ENCODE measurements at regions not wholly inside any gene's neighbourhood (a gene's known extent, or its start where the extent isn't known, plus 50 kb on each side); places are given as distances from the start of the nearest gene placed in this dataset.

DNA sequence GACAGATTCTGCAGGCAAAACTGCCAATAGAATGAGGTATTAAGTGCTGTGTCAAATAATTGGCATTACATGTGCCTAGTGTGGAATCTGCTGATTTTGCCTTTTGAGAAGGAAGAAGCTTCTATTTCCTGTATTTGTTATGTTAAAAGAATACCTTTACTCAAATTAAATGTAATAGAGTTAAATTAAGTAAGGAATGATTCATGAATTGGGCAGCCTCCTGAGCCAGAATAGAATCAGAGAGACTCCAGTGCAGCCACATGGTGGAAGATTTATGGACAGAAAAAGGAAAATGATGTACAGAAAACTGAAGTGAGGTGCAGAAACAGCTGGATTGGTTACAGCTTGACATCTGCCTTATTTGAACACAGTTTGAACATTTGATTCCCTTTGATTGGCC lies 464.4 kb upstream of the SEMA6A start:
- H3K4me1 Mint-ChIP-seq (ENCODE audit: low read depth in 2 of 2), result no peaks in the 10 kb centered on the region
- ATAC-seq (no peak), DNase-seq (ENCODE audit: low spot score) (no peak)
- H3K9me3 Mint-ChIP-seq, result peaks cover 2% of the 10 kb centered on the region
- no peak overlapping the region for H3K4me3 Mint-ChIP-seq
- no peaks in the 10 kb centered on the region for H3K27me3 Mint-ChIP-seq
- no peaks in the 10 kb centered on the region for H3K36me3 Mint-ChIP-seq
- no peak overlapping the region for H3K27ac Mint-ChIP-seq

DNA sequence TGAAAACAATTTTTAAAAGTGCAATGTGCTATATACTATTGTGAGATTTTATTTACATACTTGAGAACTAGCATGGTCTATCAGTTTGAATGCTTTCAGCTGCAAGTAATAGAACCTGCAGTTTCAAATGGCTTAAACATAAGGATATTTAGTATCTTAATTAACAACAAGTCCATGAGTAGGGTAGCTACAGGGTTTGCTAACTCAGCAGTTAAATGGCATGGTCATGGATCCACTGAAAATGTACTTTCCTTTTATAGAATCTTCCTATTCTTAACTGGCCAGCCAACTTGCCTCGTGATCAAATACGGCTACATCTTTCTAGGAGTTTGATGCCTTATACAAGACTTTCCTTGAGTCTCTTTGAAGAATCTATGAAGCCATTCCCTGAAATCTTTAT lies 452.8 kb upstream of the SEMA6A start:
- Mint-ChIP-seq H3K36me3 (no peaks in the 10 kb centered on the region), H3K4me1 (ENCODE audit: low read depth in 2 of 2) (no peaks in the 10 kb centered on the region), H3K4me3 (no peak overlapping the region), H3K27ac (no peak overlapping the region), H3K27me3 (no peaks in the 10 kb centered on the region), H3K9me3 (peaks cover 4% of the 10 kb centered on the region)
- ATAC-seq (no peak), DNase-seq (ENCODE audit: low spot score) (no peak)

DNA sequence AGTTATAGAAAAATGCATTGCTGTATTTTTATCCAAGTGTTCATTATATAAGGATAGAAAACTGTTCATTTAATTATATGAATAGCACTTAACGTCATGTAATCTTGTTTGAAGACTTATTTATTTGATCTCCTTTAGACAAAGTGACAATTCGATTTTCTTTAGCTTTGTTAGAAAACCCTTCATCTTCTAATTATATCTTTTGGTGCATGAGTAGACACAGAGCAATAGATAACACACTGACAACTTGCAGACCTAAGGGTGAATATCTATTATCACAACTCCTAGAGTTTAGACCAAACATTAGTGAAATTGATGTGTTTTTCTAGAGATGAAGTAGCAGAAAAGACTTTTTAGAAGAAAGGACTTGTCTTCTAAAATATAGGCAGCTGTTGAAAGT lies 446.4 kb upstream of the SEMA6A start:
- Mint-ChIP-seq H3K36me3 (no peaks in the 10 kb centered on the region), H3K4me1 (ENCODE audit: low read depth in 2 of 2) (no peaks in the 10 kb centered on the region)
- no peak for ATAC-seq

DNA sequence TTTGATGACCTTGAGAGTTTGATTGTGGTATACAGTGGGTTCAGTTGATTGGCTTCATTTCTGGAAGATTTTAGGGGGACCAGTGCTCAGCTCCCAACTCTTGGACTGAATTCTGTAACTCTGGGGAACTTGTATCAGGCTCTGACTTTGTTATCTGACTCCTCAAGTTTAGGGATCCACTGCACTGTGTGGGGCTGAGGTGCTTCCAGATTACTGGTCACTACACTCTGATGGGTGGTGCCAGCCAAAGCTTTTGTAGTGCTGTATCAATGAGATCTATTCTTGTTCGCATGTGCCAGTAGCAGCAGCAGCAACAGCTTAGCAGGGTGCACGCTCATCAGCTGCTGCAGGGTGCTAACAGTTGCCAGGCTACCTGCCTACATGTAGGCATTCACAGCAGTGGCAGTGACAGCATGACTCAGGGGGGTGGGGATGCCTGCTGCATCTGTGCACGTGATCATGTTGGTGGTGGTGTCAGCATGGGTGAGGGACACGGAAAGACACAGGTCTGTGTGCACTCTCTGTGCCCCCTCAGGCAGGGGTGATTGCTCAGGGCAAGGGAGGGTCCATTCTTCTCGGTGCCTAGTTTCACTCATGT lies 438.8 kb upstream of the SEMA6A start:
- ATAC-seq, result peak in 1 of 2 donors; percentile 44
- H3K9me3 Mint-ChIP-seq, result peaks cover 19% of the 10 kb centered on the region
- no peak overlapping the region for H3K4me3 Mint-ChIP-seq
- H3K27me3 Mint-ChIP-seq, result no peaks in the 10 kb centered on the region
- no peak for DNase-seq (ENCODE audit: low spot score)
- H3K4me1 Mint-ChIP-seq (ENCODE audit: low read depth in 2 of 2), result no peaks in the 10 kb centered on the region
- H3K27ac Mint-ChIP-seq, result no peak overlapping the region
- no peaks in the 10 kb centered on the region for H3K36me3 Mint-ChIP-seq

More for the DNA sequence above, 446.4 kb upstream of the SEMA6A start:
- H3K27me3 Mint-ChIP-seq, result no peaks in the 10 kb centered on the region
- H3K27ac Mint-ChIP-seq, result no peak overlapping the region
- H3K9me3 Mint-ChIP-seq, result peaks cover 3% of the 10 kb centered on the region
- DNase-seq (ENCODE audit: low spot score), result no peak
- H3K4me3 Mint-ChIP-seq, result no peak overlapping the region

DNA sequence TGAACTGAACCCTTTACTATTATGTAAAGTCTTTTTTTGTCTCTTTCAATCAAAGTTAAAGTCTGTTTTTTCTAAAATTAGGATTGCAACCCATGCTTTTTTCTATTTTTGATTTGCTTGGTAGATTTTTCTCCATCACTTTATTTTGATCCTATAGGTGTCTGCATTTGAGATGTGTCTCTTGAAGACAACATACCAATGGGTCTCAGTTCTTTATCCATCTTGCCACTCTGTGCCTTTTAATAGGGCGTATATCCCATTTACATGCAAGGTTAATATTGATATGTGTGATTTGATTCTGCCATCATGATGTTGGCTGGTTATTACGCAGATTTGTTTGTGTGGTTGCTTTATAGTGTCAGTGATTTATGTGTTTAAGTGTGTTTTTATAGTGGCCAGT lies 436.0 kb upstream of the SEMA6A start:
- ATAC-seq (no peak), DNase-seq (ENCODE audit: low spot score) (no peak)
- H3K4me1 Mint-ChIP-seq (ENCODE audit: low read depth in 2 of 2), result no peaks in the 10 kb centered on the region

DNA sequence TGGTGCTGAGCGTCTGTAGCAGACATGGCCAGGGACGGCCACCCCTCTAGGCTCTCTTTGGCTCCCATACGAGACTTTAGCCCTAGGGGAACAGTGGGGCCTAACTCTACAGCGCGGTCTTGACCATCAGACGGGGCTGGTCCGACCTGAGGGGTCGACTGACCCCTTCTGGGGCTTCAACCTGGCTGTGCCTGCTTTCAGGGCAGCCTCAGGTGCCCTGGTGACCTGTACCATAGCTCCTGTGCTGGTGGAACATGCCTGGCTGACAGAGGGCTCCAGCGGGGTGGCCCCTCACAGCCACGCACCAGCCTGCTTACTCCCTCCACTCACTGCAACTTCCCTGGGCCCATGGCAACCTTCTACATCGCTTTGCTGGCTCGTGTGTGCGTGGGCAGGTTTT lies 423.4 kb upstream of the SEMA6A start:
- no peak for ATAC-seq
- H3K4me3 Mint-ChIP-seq, result no peak overlapping the region
- H3K36me3 Mint-ChIP-seq, result no peaks in the 10 kb centered on the region
- H3K27me3 Mint-ChIP-seq, result no peaks in the 10 kb centered on the region
- H3K4me1 Mint-ChIP-seq (ENCODE audit: low read depth in 2 of 2), result no peaks in the 10 kb centered on the region
- no peak overlapping the region for H3K27ac Mint-ChIP-seq
- DNase-seq (ENCODE audit: low spot score), result no peak
- H3K9me3 Mint-ChIP-seq, result no peaks in the 10 kb centered on the region

More for the DNA sequence above, 436.0 kb upstream of the SEMA6A start:
- Mint-ChIP-seq H3K27ac (no peak overlapping the region), H3K9me3 (peaks cover 29% of the 10 kb centered on the region), H3K4me3 (no peak overlapping the region), H3K36me3 (peaks cover 4% of the 10 kb centered on the region), H3K27me3 (no peaks in the 10 kb centered on the region)

DNA sequence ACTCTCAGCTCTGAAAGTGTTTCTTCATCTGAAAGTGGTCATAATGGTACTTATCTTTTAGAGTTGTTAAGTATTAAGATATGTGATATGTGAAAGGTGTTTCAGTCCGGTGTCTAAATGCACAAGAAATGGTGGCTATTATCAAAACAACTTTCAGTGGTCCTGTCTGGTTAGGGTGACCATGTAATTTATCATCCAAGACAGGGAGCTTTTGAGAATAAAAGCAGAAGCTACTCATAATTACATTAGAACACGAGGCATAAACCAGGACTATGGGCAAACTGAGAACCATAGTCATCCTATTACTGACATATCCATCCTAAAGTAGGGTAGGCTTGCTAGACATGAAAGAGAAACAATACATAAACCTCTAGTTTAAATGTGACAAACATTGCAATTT lies 418.1 kb upstream of the SEMA6A start:
- Mint-ChIP-seq H3K4me3 (no peak overlapping the region), H3K4me1 (ENCODE audit: low read depth in 2 of 2) (no peaks in the 10 kb centered on the region), H3K36me3 (no peaks in the 10 kb centered on the region), H3K27ac (no peak overlapping the region), H3K27me3 (no peaks in the 10 kb centered on the region), H3K9me3 (no peaks in the 10 kb centered on the region)
- DNase-seq (ENCODE audit: low spot score), result no peak
- no peak for ATAC-seq

DNA sequence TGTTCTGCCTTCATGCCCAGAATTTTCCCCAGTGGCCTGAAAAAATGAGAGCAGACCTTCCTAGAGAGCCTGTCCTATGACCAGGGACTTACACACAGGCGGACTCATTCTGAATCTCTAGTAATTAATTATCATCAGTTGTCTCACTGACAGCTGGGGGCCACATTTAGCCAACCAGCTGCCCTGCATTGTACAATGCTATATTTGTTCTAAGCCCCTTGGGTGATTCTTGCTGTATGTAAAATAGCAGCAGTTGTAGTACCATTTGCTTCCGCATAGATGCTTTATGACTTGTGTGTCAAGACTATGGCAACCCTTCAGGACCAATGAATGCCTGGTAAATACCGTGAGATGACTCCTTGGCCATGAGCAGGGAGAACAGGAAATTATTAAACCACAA lies 415.4 kb upstream of the SEMA6A start:
- Mint-ChIP-seq H3K27ac (no peak overlapping the region), H3K27me3 (no peaks in the 10 kb centered on the region), H3K4me3 (no peak overlapping the region), H3K4me1 (ENCODE audit: low read depth in 2 of 2) (no peaks in the 10 kb centered on the region), H3K9me3 (no peaks in the 10 kb centered on the region), H3K36me3 (no peaks in the 10 kb centered on the region)
- ATAC-seq, result no peak
- no peak for DNase-seq (ENCODE audit: low spot score)

DNA sequence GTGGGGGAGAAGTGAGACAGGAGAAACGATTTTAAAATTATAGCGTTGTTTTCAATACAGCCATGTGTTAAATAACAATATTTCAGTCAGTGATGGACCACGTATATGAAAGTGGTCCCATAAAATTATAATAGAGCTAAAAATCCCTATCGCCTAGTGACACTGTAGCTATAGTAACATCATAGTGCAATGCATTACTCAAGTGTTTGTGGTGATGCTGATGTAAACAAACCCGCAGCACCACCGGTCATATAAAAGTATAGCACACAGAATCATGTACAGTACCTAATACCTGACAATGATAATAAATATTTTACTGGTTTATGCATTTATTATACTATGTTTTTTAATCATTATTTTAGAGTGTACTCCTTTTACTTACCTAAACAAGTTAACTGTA lies 407.4 kb upstream of the SEMA6A start:
- Mint-ChIP-seq H3K36me3 (no peaks in the 10 kb centered on the region), H3K4me1 (ENCODE audit: low read depth in 2 of 2) (no peaks in the 10 kb centered on the region), H3K27me3 (no peaks in the 10 kb centered on the region), H3K9me3 (peaks cover 13% of the 10 kb centered on the region), H3K27ac (no peak overlapping the region), H3K4me3 (no peak overlapping the region)
- ATAC-seq, result no peak
- no peak for DNase-seq (ENCODE audit: low spot score)

DNA sequence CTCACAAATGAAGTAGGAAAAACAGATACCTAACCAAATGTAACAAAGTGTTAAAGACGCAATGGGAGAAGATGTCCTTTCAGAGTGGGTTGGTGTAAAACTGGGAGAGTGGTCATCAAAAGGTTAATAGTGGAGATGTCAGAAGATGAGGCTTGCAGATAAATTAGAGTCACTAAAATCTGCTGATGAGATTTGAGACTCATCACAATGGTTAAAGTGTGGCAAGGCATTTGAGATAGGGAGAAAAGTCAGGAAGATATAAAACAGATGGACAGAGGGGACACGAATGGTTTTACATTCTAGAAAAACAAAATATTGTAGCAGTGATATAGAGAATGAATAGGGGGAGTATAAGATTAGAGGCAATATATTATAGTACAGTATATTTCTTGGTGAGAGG lies 406.0 kb upstream of the SEMA6A start:
- no peaks in the 10 kb centered on the region for H3K4me1 Mint-ChIP-seq (ENCODE audit: low read depth in 2 of 2)
- no peak overlapping the region for H3K27ac Mint-ChIP-seq
- no peaks in the 10 kb centered on the region for H3K36me3 Mint-ChIP-seq
- ATAC-seq, result no peak
- no peak for DNase-seq (ENCODE audit: low spot score)
- no peak overlapping the region for H3K4me3 Mint-ChIP-seq
- H3K27me3 Mint-ChIP-seq, result no peaks in the 10 kb centered on the region
- H3K9me3 Mint-ChIP-seq, result peaks cover 13% of the 10 kb centered on the region

DNA sequence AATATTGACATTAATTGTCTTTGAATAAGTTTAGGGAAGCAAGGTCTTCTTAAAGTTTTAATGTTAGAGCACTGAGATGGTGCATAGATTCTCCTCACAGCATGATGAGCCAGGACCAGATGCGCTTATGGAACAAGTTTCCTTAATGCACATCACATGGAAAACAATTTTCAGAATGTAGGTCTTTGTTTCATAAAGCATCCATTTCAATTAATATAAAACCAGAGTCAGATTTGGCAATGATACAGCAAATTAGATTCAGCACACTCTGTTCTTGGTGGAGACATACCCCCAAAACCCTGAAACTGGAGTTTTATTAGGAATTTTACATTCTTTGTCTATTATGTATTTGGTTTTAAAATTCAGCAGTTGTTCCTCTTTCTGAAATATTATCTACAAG lies 402.1 kb upstream of the SEMA6A start:
- peaks cover 14% of the 10 kb centered on the region for H3K9me3 Mint-ChIP-seq
- H3K27me3 Mint-ChIP-seq, result no peaks in the 10 kb centered on the region
- H3K36me3 Mint-ChIP-seq, result no peaks in the 10 kb centered on the region
- ATAC-seq (no peak), DNase-seq (ENCODE audit: low spot score) (no peak)
- H3K27ac Mint-ChIP-seq, result no peak overlapping the region
- no peak overlapping the region for H3K4me3 Mint-ChIP-seq
- H3K4me1 Mint-ChIP-seq (ENCODE audit: low read depth in 2 of 2), result no peaks in the 10 kb centered on the region

DNA sequence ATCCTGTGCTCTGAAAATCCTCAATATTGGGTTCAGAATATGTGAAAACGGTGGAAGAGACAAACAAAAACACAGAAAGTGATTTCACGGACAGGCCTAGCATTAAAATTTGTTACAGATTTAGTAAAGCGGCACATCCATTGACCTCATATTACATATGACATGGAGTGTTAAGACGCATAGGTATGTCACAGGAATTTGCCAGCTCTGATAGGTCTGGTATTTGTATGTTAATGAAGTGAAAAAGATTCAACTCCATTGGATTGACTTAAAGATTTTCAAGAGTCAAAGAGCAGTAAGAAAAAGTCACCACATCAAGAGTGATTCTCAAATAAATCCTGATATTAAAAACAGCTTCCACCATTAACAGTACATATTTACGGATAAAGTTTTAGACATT lies 396.5 kb upstream of the SEMA6A start:
- H3K4me1 Mint-ChIP-seq (ENCODE audit: low read depth in 2 of 2), result no peaks in the 10 kb centered on the region

DNA sequence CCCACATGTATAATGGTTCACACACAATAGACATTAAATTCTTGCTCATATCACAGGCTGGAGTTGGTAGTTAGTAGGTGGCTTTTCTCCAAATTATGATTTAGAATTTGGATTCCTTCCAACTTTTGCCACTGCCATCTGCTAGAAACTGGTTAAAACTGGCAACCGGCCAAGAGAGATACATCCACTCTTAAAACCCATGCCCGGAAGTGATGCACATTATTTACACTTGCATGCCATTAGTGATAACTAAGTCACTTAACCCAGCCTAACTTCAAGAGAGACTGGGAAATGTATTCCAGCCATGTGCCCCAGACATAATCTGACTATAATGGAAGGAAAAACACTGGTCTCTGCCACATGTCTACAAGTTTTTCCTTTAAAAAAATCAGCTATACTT lies 395.7 kb upstream of the SEMA6A start:
- no peak for DNase-seq (ENCODE audit: low spot score)
- no peak overlapping the region for H3K4me3 Mint-ChIP-seq
- H3K27ac Mint-ChIP-seq, result no peak overlapping the region
- H3K4me1 Mint-ChIP-seq (ENCODE audit: low read depth in 2 of 2), result no peaks in the 10 kb centered on the region
- H3K36me3 Mint-ChIP-seq, result no peaks in the 10 kb centered on the region
- peaks cover 14% of the 10 kb centered on the region for H3K9me3 Mint-ChIP-seq
- no peaks in the 10 kb centered on the region for H3K27me3 Mint-ChIP-seq
- ATAC-seq, result no peak

More for the DNA sequence above, 396.5 kb upstream of the SEMA6A start:
- ATAC-seq, result no peak
- no peaks in the 10 kb centered on the region for H3K36me3 Mint-ChIP-seq
- peaks cover 14% of the 10 kb centered on the region for H3K9me3 Mint-ChIP-seq
- H3K27ac Mint-ChIP-seq, result no peak overlapping the region
- H3K27me3 Mint-ChIP-seq, result no peaks in the 10 kb centered on the region
- H3K4me3 Mint-ChIP-seq, result no peak overlapping the region
- DNase-seq (ENCODE audit: low spot score), result no peak

DNA sequence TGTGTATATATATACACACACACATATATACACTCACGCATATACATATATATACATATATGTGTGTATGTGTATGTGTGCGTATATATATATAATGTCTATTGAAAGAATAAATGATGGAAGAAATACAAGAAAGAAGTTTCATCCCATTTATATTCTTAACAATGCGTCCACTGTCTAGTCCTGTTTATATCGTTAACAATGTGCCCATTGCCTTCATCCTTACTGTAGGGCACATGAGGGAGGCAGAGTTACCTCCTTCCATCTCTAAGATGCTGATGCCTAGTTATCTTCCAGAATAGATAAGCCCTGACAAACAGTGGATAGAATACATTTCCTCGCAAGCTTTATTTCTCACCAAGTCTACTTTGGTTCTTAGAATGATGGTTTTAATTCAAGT lies 389.8 kb upstream of the SEMA6A start:
- Mint-ChIP-seq H3K4me3 (no peak overlapping the region), H3K36me3 (no peaks in the 10 kb centered on the region), H3K4me1 (ENCODE audit: low read depth in 2 of 2) (no peaks in the 10 kb centered on the region), H3K27me3 (no peaks in the 10 kb centered on the region), H3K27ac (no peak overlapping the region), H3K9me3 (peaks cover 14% of the 10 kb centered on the region)
- ATAC-seq (no peak), DNase-seq (ENCODE audit: low spot score) (no peak)

DNA sequence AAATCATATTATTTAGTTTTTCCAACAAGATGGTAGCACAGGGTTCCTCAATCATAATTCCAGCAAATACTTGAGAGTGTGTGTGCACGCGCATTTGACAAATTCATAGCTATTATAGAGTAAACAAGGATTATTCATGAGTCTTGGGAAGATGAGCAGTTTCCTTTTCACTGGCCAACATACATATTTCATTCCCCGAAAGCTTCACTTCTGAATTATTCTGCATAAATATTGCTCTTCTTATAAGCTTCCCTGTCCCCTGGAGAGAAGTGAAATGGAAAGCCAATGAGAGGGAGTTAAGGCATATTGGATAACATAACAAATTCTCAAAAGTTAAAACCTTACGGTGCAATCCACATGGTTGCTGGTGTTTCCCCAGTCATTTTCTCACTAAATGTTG lies 386.4 kb upstream of the SEMA6A start:
- H3K4me3 Mint-ChIP-seq, result no peak overlapping the region
- no peaks in the 10 kb centered on the region for H3K4me1 Mint-ChIP-seq (ENCODE audit: low read depth in 2 of 2)
- DNase-seq (ENCODE audit: low spot score) (no peak), ATAC-seq (no peak)
- no peak overlapping the region for H3K27ac Mint-ChIP-seq
- no peaks in the 10 kb centered on the region for H3K27me3 Mint-ChIP-seq
- no peaks in the 10 kb centered on the region for H3K36me3 Mint-ChIP-seq
- peaks cover 5% of the 10 kb centered on the region for H3K9me3 Mint-ChIP-seq
